ENCODE measurements at regions not wholly inside any gene's neighbourhood (a gene's known extent, or its start where the extent isn't known, plus 50 kb on each side); places are given as distances from the start of the nearest gene placed in this dataset.

DNA sequence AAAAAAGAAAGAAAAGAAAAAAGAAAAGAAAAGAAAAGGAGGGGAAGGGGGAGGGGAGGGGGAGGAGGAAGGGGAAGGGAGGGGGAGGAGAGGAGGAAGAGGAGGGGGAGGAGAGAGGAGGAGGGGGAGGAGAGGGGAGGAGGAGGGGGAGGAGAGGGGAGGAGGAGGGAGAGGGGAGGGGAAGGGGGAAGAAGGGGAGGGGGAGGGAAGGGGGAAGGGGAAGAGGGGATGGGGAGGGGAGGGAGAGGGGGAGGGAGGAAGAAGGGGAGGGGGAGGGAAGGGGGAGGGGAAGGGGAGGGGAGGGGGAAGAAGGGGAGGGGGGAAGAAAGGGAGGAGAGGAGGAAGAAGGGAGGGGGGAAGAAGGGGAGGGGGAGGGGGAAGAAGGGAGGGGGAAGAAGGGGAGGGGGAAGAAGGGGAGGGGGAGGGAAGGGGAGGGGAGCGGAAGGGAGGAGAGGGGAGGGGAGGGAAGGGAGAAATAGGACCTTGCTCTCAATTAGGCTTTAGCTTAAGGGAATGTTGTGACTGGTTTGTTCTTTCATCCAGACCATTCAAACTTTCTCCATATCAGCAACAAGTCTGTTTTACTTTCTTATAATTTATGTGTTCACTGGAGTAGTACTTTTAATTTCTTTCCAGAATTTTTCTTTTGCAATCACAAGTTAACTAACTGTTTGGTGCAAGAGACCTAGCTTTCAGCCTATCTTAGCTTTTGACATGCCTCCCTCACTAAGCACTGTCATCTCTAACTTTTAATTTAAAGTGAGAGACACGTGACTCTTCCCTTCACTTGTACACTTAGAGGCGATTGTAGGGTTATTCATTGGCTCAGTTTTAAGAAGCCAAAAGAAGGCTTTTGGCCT lies 76.5 kb upstream of the EGLN3 start:
- Mint-ChIP-seq H3K27me3 (ENCODE audit: unreplicated experiment) (no peaks in the 10 kb centered on the region), H3K9me3 (ENCODE audit: unreplicated experiment) (no peaks in the 10 kb centered on the region), H3K36me3 (ENCODE audit: unreplicated experiment) (no peaks in the 10 kb centered on the region), H3K4me3 (ENCODE audit: unreplicated experiment) (no peak overlapping the region), H3K4me1 (ENCODE audit: low read depth, unreplicated experiment) (peaks cover 2% of the 10 kb centered on the region), H3K27ac (ENCODE audit: unreplicated experiment) (no peak overlapping the region)
- TF ChIP-seq, protein P1, sequence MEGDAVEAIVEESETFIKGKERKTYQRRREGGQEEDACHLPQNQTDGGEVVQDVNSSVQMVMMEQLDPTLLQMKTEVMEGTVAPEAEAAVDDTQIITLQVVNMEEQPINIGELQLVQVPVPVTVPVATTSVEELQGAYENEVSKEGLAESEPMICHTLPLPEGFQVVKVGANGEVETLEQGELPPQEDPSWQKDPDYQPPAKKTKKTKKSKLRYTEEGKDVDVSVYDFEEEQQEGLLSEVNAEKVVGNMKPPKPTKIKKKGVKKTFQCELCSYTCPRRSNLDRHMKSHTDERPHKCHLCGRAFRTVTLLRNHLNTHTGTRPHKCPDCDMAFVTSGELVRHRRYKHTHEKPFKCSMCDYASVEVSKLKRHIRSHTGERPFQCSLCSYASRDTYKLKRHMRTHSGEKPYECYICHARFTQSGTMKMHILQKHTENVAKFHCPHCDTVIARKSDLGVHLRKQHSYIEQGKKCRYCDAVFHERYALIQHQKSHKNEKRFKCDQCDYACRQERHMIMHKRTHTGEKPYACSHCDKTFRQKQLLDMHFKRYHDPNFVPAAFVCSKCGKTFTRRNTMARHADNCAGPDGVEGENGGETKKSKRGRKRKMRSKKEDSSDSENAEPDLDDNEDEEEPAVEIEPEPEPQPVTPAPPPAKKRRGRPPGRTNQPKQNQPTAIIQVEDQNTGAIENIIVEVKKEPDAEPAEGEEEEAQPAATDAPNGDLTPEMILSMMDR (IDR thresholded peaks at IDR 0.05; ENCODE audit: partially characterized antibody, unreplicated experiment), result no peak
- no peak for DNase-seq

GRCh38 chr14:34025325-34026017 lies 74.6 kb upstream of the EGLN3 start:
- no peak overlapping the region for H3K27ac Mint-ChIP-seq (ENCODE audit: unreplicated experiment)
- peaks cover 2% of the 10 kb centered on the region for H3K4me1 Mint-ChIP-seq (ENCODE audit: low read depth, unreplicated experiment)
- no peaks in the 10 kb centered on the region for H3K36me3 Mint-ChIP-seq (ENCODE audit: unreplicated experiment)
- no peak overlapping the region for H3K4me3 Mint-ChIP-seq (ENCODE audit: unreplicated experiment)
- DNase-seq, result no peak
- H3K9me3 Mint-ChIP-seq (ENCODE audit: unreplicated experiment), result no peaks in the 10 kb centered on the region
- H3K27me3 Mint-ChIP-seq (ENCODE audit: unreplicated experiment), result no peaks in the 10 kb centered on the region
- TF ChIP-seq, protein P1 (IDR thresholded peaks at IDR 0.05; ENCODE audit: partially characterized antibody, unreplicated experiment), result no peak

- H3K27ac Mint-ChIP-seq (ENCODE audit: unreplicated experiment), result no peak overlapping the region
- peaks cover 2% of the 10 kb centered on the region for H3K4me1 Mint-ChIP-seq (ENCODE audit: low read depth, unreplicated experiment)
- no peaks in the 10 kb centered on the region for H3K9me3 Mint-ChIP-seq (ENCODE audit: unreplicated experiment)
- H3K4me3 Mint-ChIP-seq (ENCODE audit: unreplicated experiment), result no peak overlapping the region
- H3K27me3 Mint-ChIP-seq (ENCODE audit: unreplicated experiment), result no peaks in the 10 kb centered on the region
- H3K36me3 Mint-ChIP-seq (ENCODE audit: unreplicated experiment), result no peaks in the 10 kb centered on the region
- TF ChIP-seq, protein P1 (IDR thresholded peaks at IDR 0.05; ENCODE audit: partially characterized antibody, unreplicated experiment), result no peak
- DNase-seq, result no peak
Measured at GRCh38 chr14:34024768-34025144, 73.9 kb upstream of the EGLN3 start.

- Mint-ChIP-seq H3K36me3 (ENCODE audit: unreplicated experiment) (no peaks in the 10 kb centered on the region), H3K4me1 (ENCODE audit: low read depth, unreplicated experiment) (peaks cover 2% of the 10 kb centered on the region), H3K27ac (ENCODE audit: unreplicated experiment) (no peak overlapping the region), H3K4me3 (ENCODE audit: unreplicated experiment) (no peak overlapping the region), H3K9me3 (ENCODE audit: unreplicated experiment) (no peaks in the 10 kb centered on the region), H3K27me3 (ENCODE audit: unreplicated experiment) (no peaks in the 10 kb centered on the region)
- TF ChIP-seq, protein P1 (IDR thresholded peaks at IDR 0.05; ENCODE audit: partially characterized antibody, unreplicated experiment), result no peak
- DNase-seq, result no peak
Measured at GRCh38 chr14:34023824-34024767, 73.2 kb upstream of the EGLN3 start.
